Activated CD4-positive, alpha-beta memory T cell treated with anti-CD3 and anti-CD28 coated beads for 36 hours (primary cell): ENCODE measurements at regions not wholly inside any gene's neighbourhood (a gene's known extent, or its start where the extent isn't known, plus 50 kb on each side); places are given as distances from the start of the nearest gene placed in this dataset.
"Not testable (repeated sequence)": the region's sequence is repeated elsewhere in the genome, so short reads cannot be mapped to it uniquely, and the experiment has no call there.

ENCODE experiments used
- CTCF ChIA-PET: fragments of 350-600 bp; sonication (Branson Sonifier 250); formaldehyde crosslinking; loops from one replicate; lab custom pipeline; 2021; ENCODE audit warnings: antibody characterized with exemption, inconsistent platforms; lab: Charles Lee
- POLR2A ChIA-PET: fragments of 350-600 bp; sonication (Branson Sonifier 250); formaldehyde crosslinking; loops from one replicate; lab custom pipeline; 2021; ENCODE audit warnings: antibody characterized with exemption; lab: Charles Lee
- DNase-seq: peaks from one replicate; pipeline ENCODE4 v3.0.0-alpha.2; 2020
- H3K27ac Mint-ChIP-seq: one replicate; pipeline ENCODE4 v1.8.0; 2021; ENCODE audit warnings: mixed read lengths
- H3K27me3 Mint-ChIP-seq: one replicate; pipeline ENCODE4 v1.8.0; 2021; ENCODE audit warnings: mixed read lengths
- H3K36me3 Mint-ChIP-seq: one replicate; pipeline ENCODE4 v1.8.0; 2021; ENCODE audit warnings: mixed read lengths
- H3K4me1 Mint-ChIP-seq: one replicate; pipeline ENCODE4 v1.8.0; 2021; ENCODE audit warnings: low read depth, mixed read lengths
- H3K4me3 Mint-ChIP-seq: one replicate; pipeline ENCODE4 v1.8.0; 2021; ENCODE audit warnings: mild to moderate bottlenecking, mixed read lengths
- H3K9me3 Mint-ChIP-seq: one replicate; pipeline ENCODE4 v1.8.0; 2021; ENCODE audit warnings: mixed read lengths
- intact Hi-C: fragments of 100-400 bp; cut with micrococcal nuclease; formaldehyde crosslinking; loops from one replicate; pipeline ENCODE4 v1.15.1; 2023

DNA sequence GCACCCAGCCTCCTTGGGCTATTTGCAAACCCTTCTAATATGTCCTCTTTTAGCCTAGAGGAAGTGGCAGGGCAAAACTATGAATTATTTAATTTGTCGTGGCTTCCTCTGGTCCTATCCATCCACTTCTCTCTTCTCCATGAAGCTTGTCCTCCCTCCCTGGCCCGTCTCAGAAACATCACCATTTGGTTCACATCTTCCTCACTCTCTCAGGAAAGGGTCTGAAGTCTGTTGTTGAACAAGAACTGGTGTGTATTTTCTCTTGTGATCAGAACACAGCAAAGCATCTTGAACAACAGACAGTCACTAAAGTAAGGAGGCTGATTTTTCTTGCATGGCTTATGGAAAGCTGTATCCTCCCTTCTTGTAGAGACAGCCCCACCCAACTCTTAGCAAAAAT, 550.1 kb upstream of the NRP1 start:
- no peak overlapping the region for H3K27ac Mint-ChIP-seq
- H3K36me3 Mint-ChIP-seq, result no peaks in the 10 kb centered on the region
- no peaks in the 10 kb centered on the region for H3K9me3 Mint-ChIP-seq
- no peak overlapping the region for H3K4me3 Mint-ChIP-seq
- peaks cover 5% of the 10 kb centered on the region for H3K27me3 Mint-ChIP-seq
- DNase-seq, result no peak
- ChIA-PET POLR2A (no interaction called here), CTCF (no interaction called here)
- no peaks in the 10 kb centered on the region for H3K4me1 Mint-ChIP-seq
- intact Hi-C loops, result no loop called here

DNA sequence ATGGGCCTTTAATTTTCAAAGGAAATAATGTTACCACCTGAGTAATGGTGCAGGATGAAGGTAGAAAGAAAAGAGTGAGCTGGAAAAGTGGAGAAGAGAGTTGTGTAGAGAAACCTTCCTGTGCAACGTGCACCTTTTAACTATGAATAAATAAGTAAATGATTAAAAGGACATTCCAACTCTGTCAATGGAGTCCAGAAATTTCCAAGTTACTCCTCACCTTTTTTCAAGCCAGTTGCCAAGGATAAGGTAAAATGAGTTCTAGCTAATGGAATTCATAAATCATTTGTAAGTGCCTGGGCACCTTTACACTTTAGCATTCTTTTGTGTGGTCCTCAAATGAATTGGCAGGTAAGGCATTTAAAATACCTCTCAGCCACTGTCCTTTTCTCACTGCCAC, 549.4 kb upstream of the NRP1 start:
- Mint-ChIP-seq H3K36me3 (no peaks in the 10 kb centered on the region), H3K27ac (no peak overlapping the region), H3K4me1 (no peaks in the 10 kb centered on the region), H3K9me3 (no peaks in the 10 kb centered on the region), H3K4me3 (no peak overlapping the region), H3K27me3 (peaks cover 5% of the 10 kb centered on the region)
- CTCF ChIA-PET, result no interaction called here
- intact Hi-C loops, result no loop called here
- DNase-seq, result no peak
- POLR2A ChIA-PET, result no interaction called here

DNA sequence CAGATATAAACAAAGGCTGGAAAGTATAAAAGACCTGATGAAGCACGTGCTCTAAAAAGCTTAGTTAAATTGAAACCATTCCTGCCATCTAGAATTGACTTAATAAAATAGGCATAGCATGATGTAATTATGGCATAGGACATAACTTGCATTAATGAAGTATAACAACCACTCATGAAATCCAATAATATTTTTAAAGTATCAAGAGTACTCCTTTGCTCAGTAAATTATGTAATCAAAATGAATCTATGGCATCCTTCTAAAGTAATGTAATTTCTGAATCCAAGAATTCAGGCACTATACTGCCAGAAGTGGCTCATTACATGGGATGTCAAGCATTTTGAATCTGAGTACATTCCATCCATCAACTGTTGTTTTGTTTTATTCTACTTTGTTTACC, 548.5 kb upstream of the NRP1 start:
- intact Hi-C loops, result no loop called here
- POLR2A ChIA-PET, result no interaction called here

DNA sequence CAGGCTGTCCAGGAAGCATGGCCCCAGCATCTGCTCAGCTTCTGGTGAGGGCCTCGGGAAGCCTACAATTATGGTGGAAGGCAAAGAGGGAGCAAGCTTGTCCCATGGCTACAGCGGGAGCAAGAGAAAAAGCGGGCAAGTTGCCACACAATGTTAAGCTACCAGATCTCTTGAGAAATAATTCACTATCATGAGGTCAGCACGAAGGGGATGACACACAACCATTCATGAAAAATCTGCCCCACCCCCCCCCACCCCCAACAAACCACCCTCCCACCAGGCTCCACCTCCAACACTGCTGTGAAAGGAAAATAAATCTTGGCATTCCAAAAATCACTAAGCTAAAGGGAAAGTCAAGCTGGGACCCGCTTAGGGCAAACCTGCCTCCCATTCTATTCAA, 545.8 kb upstream of the NRP1 start:
- H3K27me3 Mint-ChIP-seq, result peaks cover 8% of the 10 kb centered on the region
- H3K4me3 Mint-ChIP-seq, result no peak overlapping the region
- DNase-seq, result no peak
- ChIA-PET POLR2A (no interaction called here), CTCF (no interaction called here)
- H3K4me1 Mint-ChIP-seq, result no peaks in the 10 kb centered on the region
- no peak overlapping the region for H3K27ac Mint-ChIP-seq
- no peaks in the 10 kb centered on the region for H3K36me3 Mint-ChIP-seq
- intact Hi-C loops, result no loop called here
- H3K9me3 Mint-ChIP-seq, result no peaks in the 10 kb centered on the region

More for the DNA sequence above, 548.5 kb upstream of the NRP1 start:
- H3K36me3 Mint-ChIP-seq, result no peaks in the 10 kb centered on the region
- no peaks in the 10 kb centered on the region for H3K9me3 Mint-ChIP-seq
- H3K27ac Mint-ChIP-seq, result no peak overlapping the region
- DNase-seq, result no peak
- H3K27me3 Mint-ChIP-seq, result peaks cover 5% of the 10 kb centered on the region
- CTCF ChIA-PET, result no interaction called here
- no peaks in the 10 kb centered on the region for H3K4me1 Mint-ChIP-seq
- no peak overlapping the region for H3K4me3 Mint-ChIP-seq

DNA sequence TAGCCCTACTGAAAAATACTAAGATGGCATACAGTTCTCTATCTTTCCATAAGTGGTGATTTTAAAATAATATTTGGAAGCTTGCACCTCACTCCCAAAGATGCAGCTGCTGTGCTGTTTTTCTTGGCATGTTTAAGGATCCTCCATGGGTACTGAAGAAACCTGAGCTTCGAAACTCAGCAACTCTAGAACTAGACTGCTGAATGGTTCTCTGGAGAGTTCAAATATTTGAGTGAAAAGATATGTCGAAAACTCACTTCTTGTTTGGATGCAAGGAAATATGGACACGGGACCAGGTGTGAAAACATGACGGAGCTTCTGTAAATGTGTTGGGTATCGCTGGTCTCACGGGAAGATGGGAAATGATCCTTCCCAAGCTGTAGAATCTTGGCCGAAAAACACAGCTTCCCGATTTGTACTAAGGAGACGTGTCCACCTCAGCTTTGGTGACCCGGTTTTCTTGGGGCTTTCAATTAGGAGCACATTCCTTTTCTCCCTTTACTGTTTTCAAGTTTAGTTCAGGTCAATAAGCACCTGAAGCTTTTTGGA, 543.8 kb upstream of the NRP1 start:
- intact Hi-C loops, result no loop called here
- ChIA-PET POLR2A (interaction anchor here (0.6 kb wide), 1 partner anchor 75 kb away, joined by 3 read pairs; no protein-coding TSS in a partner anchor), CTCF (no interaction called here)
- Mint-ChIP-seq H3K4me3 (no peak overlapping the region), H3K4me1 (no peaks in the 10 kb centered on the region), H3K9me3 (no peaks in the 10 kb centered on the region), H3K27me3 (peaks cover 8% of the 10 kb centered on the region), H3K27ac (no peak overlapping the region), H3K36me3 (no peaks in the 10 kb centered on the region)
- DNase-seq, result no peak

DNA sequence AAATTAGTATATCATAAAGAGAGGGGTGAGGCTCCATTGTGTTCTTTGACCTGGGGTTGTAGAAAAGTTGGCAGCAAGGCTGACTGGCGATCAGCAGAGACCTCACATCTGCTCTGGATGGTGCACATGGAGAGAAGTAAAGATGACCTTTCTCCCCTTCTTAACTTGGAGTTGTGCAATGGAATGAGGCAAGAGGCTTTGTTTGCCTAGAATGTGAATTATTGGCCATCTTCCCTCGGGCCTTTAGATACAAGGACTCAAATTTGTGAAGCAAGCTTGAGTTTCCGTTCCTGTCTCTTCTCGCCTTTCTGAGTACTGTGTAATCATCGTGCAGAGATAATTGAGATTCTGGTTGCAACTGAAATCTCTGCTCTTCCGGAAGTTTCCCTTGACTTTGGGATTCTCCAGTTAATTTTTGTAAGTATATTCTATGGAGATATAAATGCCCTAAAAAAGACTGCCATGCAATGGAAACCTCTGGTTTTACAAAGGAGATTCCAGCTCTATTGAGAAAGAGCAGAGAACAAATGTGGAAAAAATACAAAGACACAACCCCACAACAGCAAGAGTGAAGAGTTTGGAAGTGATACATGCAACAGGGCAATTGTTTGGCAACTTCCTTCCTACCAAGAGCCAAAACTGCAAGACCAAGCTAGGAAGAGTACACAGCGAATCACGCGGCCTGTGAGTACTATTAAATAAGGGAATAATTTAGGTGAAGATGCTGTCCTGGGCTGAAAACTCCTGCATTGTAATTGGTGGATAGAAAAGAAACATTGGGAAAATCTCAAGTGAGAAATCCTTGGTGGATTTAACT, 542.3 kb upstream of the NRP1 start:
- CTCF ChIA-PET, result no interaction called here
- no peaks in the 10 kb centered on the region for H3K4me1 Mint-ChIP-seq
- intact Hi-C loops, result no loop called here
- DNase-seq, result no peak
- H3K9me3 Mint-ChIP-seq, result no peaks in the 10 kb centered on the region
- POLR2A ChIA-PET, result no interaction called here
- H3K36me3 Mint-ChIP-seq, result no peaks in the 10 kb centered on the region
- peaks cover 8% of the 10 kb centered on the region for H3K27me3 Mint-ChIP-seq
- no peak overlapping the region for H3K4me3 Mint-ChIP-seq
- H3K27ac Mint-ChIP-seq, result no peak overlapping the region

DNA sequence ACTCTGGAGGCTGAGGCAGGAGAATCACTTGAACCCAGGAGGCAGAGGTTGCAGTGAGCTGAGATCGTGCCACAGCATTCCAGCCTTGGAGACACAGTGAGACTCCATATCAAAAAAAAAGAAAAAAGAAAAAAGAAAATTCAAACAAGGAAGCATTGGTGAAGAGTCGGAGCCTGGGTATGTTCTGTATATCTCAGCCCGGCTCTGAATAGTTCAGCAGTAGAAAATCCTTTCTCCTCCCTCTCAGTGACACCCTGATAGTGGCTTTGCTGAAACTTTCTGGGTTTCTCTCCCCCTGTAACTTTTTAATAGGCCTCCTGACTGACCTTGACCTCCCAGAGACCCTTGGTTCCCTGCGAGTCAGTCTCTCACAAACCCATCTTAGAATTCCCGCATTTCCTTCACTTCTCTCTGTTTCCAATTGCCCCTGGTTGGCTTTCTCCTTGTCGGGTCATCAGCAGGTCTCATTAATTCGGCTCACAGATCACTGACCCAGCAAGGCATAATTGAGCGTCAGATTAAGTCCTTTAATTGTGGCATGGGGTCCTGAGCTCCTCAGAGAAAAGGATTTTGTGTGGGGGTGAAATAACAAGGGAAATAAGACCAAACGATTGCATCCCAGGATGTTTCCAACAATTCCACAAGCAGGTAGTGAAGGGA, 541.6 kb upstream of the NRP1 start:
- H3K27ac Mint-ChIP-seq, result no peak overlapping the region
- intact Hi-C loops, result no loop called here
- no peaks in the 10 kb centered on the region for H3K9me3 Mint-ChIP-seq
- H3K4me1 Mint-ChIP-seq, result no peaks in the 10 kb centered on the region
- H3K27me3 Mint-ChIP-seq, result peaks cover 9% of the 10 kb centered on the region
- CTCF ChIA-PET, result no interaction called here
- DNase-seq, result no peak
- H3K36me3 Mint-ChIP-seq, result no peaks in the 10 kb centered on the region
- POLR2A ChIA-PET, result no interaction called here
- no peak overlapping the region for H3K4me3 Mint-ChIP-seq

DNA sequence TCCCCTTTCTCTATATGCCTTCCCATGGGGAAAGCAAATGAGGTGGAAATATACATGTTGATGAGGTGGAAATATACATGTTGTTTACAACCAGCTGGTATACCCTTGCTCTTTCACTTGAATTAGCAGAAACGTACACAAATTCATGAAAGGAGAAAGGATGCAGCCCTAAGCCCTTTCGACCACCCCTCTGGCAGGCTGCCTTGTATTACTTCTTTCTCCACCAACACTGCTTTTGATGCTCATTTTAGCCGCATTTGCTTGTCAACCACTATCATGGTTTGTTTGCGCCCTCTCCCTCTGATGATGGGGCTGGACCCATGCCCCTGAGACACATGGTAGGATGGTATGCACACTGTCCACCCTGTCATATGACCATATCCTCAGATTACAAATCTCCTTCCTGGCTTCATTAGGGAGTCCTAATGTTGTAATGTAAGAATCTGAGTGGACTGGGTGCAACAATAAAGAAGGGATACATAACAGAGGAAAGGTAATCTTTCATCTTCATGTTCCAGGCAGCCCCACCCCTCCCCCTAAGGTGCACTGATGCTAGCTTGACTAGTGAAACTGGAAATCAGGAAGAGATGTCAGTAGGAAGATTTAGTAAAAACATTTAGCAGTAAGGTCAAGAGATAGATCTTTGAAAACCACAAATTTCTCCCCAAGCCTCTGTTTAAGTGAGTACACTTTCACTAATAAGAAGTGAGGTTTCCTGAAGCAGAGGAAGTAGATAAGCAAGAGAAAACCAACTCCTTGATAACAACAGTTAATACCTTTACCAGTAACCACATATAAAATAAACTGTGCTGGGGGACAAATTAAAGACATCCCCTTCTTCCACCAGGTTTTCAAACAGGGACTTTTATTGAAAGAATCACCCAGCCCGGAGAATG, 536.8 kb upstream of the NRP1 start:
- Mint-ChIP-seq H3K27me3 (peaks cover 12% of the 10 kb centered on the region), H3K4me1 (no peaks in the 10 kb centered on the region), H3K36me3 (no peaks in the 10 kb centered on the region), H3K4me3 (no peak overlapping the region), H3K9me3 (no peaks in the 10 kb centered on the region), H3K27ac (no peak overlapping the region)
- ChIA-PET CTCF (no interaction called here), POLR2A (no interaction called here)
- intact Hi-C loops, result no loop called here
- DNase-seq, result no peak

DNA sequence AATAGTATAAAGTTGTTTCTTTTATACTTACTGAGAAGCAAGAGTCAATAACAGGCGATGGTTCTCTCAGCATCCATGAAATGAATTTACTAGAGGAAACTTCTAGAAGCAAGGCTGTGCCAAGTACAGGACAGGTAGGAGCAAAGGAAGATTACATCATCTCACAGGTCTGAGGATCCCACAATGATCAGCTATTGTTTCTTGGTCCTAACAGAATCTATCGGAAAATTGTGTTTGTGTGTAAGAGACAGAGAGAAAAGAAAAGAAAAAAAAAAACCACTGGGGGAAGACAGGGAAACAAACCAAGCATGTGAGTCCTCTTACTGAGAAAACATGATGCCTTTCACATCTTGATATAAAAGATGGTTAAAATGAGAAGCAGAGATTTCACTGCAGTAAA, 535.0 kb upstream of the NRP1 start:
- Mint-ChIP-seq H3K36me3 (no peaks in the 10 kb centered on the region), H3K27me3 (peaks cover 12% of the 10 kb centered on the region), H3K9me3 (no peaks in the 10 kb centered on the region), H3K27ac (no peak overlapping the region), H3K4me1 (no peaks in the 10 kb centered on the region), H3K4me3 (no peak overlapping the region)
- DNase-seq, result no peak
- POLR2A ChIA-PET, result no interaction called here
- CTCF ChIA-PET, result no interaction called here
- intact Hi-C loops, result no loop called here

DNA sequence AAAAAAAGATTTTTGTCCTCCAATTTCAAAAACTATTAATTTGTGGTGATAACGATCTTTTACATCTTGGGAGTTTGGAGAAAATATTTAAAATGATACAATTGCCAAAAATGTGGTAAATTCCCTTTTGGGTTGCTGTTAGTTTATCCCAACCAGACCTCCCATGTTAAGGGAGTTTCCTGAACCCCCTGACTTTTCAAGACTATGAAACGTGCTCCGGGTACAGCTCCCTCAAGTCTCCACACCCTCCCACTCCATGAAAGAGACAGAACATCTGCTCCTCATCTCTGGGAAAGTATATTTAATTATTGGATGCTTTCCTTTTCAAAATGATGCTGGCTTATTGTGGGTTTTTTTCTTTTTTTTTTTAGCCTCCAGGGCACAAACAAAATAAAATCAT, 534.6 kb upstream of the NRP1 start:
- CTCF ChIA-PET, result no interaction called here
- intact Hi-C loops, result no loop called here
- no peak overlapping the region for H3K27ac Mint-ChIP-seq

DNA sequence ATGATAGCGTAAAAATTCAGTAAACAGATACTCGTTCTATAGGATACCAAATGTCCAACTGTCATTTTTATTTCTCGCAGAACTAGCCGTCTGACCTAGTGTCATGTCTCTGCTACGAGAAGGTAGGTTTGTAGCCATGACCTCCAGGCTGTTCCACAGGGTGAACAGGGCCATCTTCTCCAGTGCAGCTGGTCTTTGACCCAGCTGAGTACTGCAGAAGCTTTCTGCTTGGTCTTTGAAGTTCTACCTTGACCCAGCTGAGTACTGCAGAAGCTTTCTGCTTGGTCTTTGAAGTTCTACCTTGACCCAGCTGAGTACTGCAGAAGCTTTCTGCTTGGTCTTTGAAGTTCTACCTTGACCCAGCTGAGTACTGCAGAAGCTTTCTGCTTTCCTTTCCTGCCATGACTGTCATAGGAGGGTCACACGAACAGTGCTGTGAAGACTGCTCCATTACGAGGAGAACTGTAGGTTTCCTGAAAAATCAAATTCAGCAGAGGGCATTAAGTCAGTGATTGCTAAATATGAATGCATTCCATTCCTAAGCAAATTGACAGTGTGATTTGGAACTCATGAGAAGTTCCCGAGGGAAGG, 532.8 kb upstream of the NRP1 start:
- H3K27ac Mint-ChIP-seq, POLR2A ChIA-PET, H3K4me1 Mint-ChIP-seq, H3K9me3 Mint-ChIP-seq, H3K4me3 Mint-ChIP-seq, DNase-seq, H3K36me3 Mint-ChIP-seq, intact Hi-C loops, CTCF ChIA-PET: not testable (repeated sequence)
- H3K27me3 Mint-ChIP-seq, result peaks cover 16% of the 10 kb centered on the region

More for the DNA sequence above, 534.6 kb upstream of the NRP1 start:
- Mint-ChIP-seq H3K4me1 (no peaks in the 10 kb centered on the region), H3K9me3 (no peaks in the 10 kb centered on the region), H3K4me3 (no peak overlapping the region), H3K36me3 (no peaks in the 10 kb centered on the region), H3K27me3 (peaks cover 12% of the 10 kb centered on the region)
- DNase-seq, result no peak
- POLR2A ChIA-PET, result no interaction called here

DNA sequence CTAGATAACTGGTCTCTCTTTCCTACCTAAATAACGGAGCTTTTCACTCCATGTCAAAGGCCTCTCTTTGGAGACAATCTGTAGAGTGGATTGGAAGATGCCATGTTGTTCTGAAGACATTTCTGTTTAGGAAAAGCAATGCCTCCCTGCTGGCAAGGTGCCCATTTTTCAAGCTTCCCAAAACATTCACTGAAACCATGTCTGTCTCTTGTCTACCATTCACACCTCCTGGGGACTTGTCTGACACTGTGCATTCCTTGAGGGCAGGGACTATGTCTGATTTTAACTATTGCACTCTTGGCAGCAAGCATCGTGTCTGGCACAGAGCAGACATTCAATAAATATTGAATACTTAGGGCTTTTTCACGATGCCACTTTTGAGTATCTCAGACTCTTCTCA, 528.9 kb upstream of the NRP1 start:
- peaks cover 11% of the 10 kb centered on the region for H3K27me3 Mint-ChIP-seq
- ChIA-PET POLR2A (no interaction called here), CTCF (no interaction called here)
- H3K9me3 Mint-ChIP-seq, result no peaks in the 10 kb centered on the region
- no peak overlapping the region for H3K4me3 Mint-ChIP-seq
- no peak for DNase-seq
- H3K4me1 Mint-ChIP-seq, result peaks cover 2% of the 10 kb centered on the region
- intact Hi-C loops, result no loop called here
- no peak overlapping the region for H3K27ac Mint-ChIP-seq
- H3K36me3 Mint-ChIP-seq, result no peaks in the 10 kb centered on the region
